ENCODE measurements at regions not wholly inside any gene's neighbourhood (a gene's known extent, or its start where the extent isn't known, plus 50 kb on each side); places are given as distances from the start of the nearest gene placed in this dataset.

GRCh38 chr6:95660544-95660943 lies 83.2 kb downstream of the MANEA start:
- DNase-seq (no peak), ATAC-seq (no peak)
- H3K4me1 Mint-ChIP-seq: no peaks in the 10 kb centered on the region
- H3K27ac Mint-ChIP-seq: no peak overlapping the region
- H3K27me3 Mint-ChIP-seq: no peaks in the 10 kb centered on the region
- no peaks in the 10 kb centered on the region for H3K9me3 Mint-ChIP-seq
- no peak overlapping the region for H3K4me3 Mint-ChIP-seq

GRCh38 chr6:95670011-95670463 lies 92.7 kb downstream of the MANEA start:
- no peak overlapping the region for H3K27ac Mint-ChIP-seq

GRCh38 chr6:95676011-95676628 lies 98.8 kb downstream of the MANEA start:
- no peak overlapping the region for H3K4me3 Mint-ChIP-seq
- no peaks in the 10 kb centered on the region for H3K4me1 Mint-ChIP-seq
- no peaks in the 10 kb centered on the region for H3K27me3 Mint-ChIP-seq
- no peak for ATAC-seq
- no peak for DNase-seq
- H3K27ac Mint-ChIP-seq: no peak overlapping the region
- H3K9me3 Mint-ChIP-seq: no peaks in the 10 kb centered on the region

More at GRCh38 chr6:95670011-95670463, 92.7 kb downstream of the MANEA start:
- peak; percentile 18 for ATAC-seq
- Mint-ChIP-seq H3K9me3 (no peaks in the 10 kb centered on the region), H3K4me1 (no peaks in the 10 kb centered on the region), H3K4me3 (no peak overlapping the region), H3K27me3 (no peaks in the 10 kb centered on the region)
- DNase-seq: no peak

- no peak overlapping the region for H3K27ac Mint-ChIP-seq
- no peaks in the 10 kb centered on the region for H3K9me3 Mint-ChIP-seq
- no peaks in the 10 kb centered on the region for H3K4me1 Mint-ChIP-seq
- ATAC-seq (no peak), DNase-seq (no peak)
- no peak overlapping the region for H3K4me3 Mint-ChIP-seq
- H3K27me3 Mint-ChIP-seq: no peaks in the 10 kb centered on the region
Measured at GRCh38 chr6:95679981-95680380, 102.6 kb downstream of the MANEA start.

DNA sequence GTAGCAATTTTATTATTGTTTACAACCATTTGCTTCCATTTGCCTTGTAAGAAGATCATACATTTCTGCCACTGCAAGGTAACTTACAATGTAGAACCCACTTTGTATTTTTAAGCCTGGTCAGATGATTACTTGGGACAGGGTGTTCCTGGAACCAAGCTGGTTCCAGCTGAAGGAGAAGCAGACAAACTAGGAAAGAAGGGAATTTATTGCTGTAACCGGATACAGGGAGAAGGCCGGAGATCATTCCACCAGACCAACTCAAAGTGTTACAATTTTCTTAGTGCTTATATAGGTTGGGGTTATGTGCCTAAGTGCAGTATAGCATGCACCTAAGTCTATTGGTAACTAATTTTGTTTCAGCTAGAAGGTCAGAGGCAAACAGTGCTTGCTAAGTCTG lies 104.4 kb downstream of the MANEA start:
- Mint-ChIP-seq H3K9me3 (no peaks in the 10 kb centered on the region), H3K27ac (no peak overlapping the region), H3K4me3 (no peak overlapping the region), H3K4me1 (no peaks in the 10 kb centered on the region), H3K27me3 (no peaks in the 10 kb centered on the region)
- ATAC-seq (no peak), DNase-seq (no peak)

DNA sequence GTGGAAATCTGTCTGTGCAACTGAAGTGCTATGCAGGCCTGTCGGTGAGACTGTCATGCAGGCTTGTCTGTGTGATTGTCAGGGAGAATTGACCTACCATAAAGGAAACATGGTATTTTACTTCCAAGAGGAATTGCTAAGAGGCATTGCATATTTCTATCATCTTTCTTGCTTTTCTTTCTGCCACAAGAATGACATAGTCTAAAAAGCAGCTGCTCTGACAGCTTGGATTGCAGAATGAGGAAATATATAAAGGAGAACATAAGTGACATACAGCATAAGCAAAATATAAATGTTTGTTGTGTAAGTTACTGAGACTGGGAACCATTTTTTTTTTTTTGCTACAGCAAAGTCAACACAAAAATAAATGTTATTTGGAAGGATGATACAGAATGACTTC lies 105.1 kb downstream of the MANEA start:
- DNase-seq (no peak), ATAC-seq (no peak)
- Mint-ChIP-seq H3K27me3 (peaks cover under 1% of the 10 kb centered on the region), H3K27ac (no peak overlapping the region), H3K4me1 (no peaks in the 10 kb centered on the region), H3K9me3 (no peaks in the 10 kb centered on the region), H3K4me3 (no peak overlapping the region)

DNA sequence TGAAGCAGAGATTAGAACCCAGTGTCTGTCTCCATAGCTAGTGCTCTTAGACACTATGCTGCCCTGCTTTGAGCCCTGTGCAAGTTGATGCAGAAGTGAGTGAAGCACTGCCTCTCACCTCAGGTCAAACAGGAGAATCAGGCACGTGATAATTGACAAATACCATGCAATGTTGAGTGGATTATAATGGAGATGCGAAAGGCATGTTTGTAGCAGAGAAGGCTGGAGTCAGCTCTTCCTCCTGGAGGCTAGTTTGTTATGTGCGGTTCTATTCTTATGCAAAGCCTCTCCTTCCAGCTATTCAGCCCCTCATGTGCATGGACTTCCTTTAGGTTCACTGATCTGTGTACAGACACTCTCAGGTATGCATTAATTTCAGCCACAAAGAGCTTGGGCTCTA lies 108.5 kb downstream of the MANEA start:
- no peak for DNase-seq
- ATAC-seq: no peak
- H3K9me3 Mint-ChIP-seq: peaks cover 0 to 4% of the 10 kb centered on the region in 2 donors
- peaks cover 9% of the 10 kb centered on the region for H3K27me3 Mint-ChIP-seq
- no peaks in the 10 kb centered on the region for H3K4me1 Mint-ChIP-seq
- H3K27ac Mint-ChIP-seq: no peak overlapping the region
- H3K4me3 Mint-ChIP-seq: no peak overlapping the region

DNA sequence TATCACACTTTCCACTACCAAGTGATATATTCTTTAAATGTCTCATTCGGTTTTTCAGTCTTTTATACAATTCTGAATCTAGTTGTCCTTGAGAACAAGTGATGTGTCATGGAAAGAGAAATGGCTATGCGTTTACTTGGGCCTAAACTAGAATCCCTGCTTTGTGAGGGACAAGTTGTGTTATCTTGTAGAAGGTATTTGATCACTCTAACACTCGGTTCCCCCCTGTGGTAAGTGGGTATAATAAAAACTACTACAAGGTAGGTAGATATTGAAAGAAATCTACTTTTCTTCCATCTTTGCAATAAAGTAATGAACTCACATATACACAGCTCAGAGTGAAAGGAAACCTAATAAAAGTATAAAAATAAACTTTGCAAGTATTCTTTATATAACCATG lies 108.9 kb downstream of the MANEA start:
- ATAC-seq (no peak), DNase-seq (no peak)
- Mint-ChIP-seq H3K4me3 (no peak overlapping the region), H3K4me1 (no peaks in the 10 kb centered on the region), H3K27me3 (peaks cover 9% of the 10 kb centered on the region), H3K9me3 (peaks cover 0 to 8% of the 10 kb centered on the region in 2 donors), H3K27ac (no peak overlapping the region)

DNA sequence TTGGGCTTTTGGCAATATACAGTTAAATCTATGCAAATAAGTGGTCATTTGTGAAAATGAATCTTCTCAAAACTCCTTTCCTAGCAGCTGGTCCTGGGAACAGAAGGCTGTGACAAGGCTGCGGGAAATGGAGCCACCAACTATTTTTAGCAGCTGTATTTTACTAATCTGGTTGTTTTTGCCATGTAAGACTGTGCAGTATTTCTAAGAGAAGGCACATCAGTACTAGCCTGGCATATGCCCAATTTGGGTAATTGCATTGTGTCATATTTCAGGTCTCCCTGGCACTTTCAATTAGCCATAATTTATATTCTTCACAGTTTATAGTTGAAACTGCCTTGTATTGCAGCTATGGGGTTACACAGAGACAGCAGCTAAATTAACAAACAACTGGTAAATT lies 109.6 kb downstream of the MANEA start:
- Mint-ChIP-seq H3K9me3 (peaks cover 0 to 8% of the 10 kb centered on the region in 2 donors), H3K27ac (no peak overlapping the region), H3K4me3 (no peak overlapping the region), H3K27me3 (peaks cover 9% of the 10 kb centered on the region), H3K4me1 (no peaks in the 10 kb centered on the region)
- ATAC-seq: no peak
- DNase-seq: no peak

DNA sequence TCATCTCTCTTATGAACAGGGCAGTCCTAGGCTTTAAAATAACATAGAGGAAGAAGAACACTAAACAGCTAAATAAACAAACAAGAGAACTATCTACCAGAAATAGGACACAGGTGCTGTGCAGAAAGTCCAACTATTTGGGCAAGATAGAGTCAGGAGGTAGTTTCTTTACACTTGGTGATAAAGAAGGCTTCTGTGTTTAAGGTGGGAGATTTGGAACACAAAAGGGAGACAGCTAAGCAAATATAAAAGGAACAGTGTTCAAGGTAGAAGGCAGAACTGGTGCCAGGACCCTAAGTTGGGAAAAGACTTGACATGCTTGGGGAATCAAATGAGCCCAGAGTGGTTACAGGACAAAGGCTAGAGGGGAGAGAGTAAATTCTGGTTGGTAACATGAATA lies 110.5 kb downstream of the MANEA start:
- Mint-ChIP-seq H3K4me3 (no peak overlapping the region), H3K27ac (peak overlapping the region; percentile 22 to 67), H3K27me3 (peaks cover 9% of the 10 kb centered on the region), H3K4me1 (no peaks in the 10 kb centered on the region), H3K9me3 (peaks cover 0 to 8% of the 10 kb centered on the region in 2 donors)
- no peak for ATAC-seq
- no peak for DNase-seq

DNA sequence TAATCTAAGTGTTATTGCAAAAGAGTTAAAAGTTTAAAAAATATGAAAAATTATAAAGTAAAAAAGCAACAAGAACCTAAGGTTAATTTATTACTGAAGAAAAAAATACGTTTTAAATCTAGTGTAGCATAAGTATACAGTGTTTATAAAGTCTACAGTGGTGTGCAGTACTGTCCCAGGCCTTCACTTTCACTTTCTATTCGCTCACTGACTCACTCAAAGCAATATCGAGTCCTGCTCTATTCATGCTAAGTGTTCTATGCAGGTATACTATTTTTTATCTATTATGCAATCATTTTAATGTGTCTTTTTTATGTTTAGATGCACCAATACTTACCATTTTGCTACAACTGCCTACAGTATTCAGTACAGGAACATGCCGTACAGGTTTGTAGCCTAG lies 113.0 kb downstream of the MANEA start:
- no peaks in the 10 kb centered on the region for H3K4me1 Mint-ChIP-seq
- no peak overlapping the region for H3K27ac Mint-ChIP-seq
- peaks cover 9% of the 10 kb centered on the region for H3K27me3 Mint-ChIP-seq
- peaks cover 0 to 8% of the 10 kb centered on the region in 2 donors for H3K9me3 Mint-ChIP-seq
- ATAC-seq (peak; percentile 60), DNase-seq (no peak)
- H3K4me3 Mint-ChIP-seq: no peak overlapping the region

- DNase-seq (no peak), ATAC-seq (no peak)
- H3K9me3 Mint-ChIP-seq: peaks cover 0 to 8% of the 10 kb centered on the region in 2 donors
- H3K27ac Mint-ChIP-seq: no peak overlapping the region
- H3K4me1 Mint-ChIP-seq: no peaks in the 10 kb centered on the region
- no peak overlapping the region for H3K4me3 Mint-ChIP-seq
- H3K27me3 Mint-ChIP-seq: peaks cover 2% of the 10 kb centered on the region
Measured at GRCh38 chr6:95693108-95693507, 115.8 kb downstream of the MANEA start.

- Mint-ChIP-seq H3K27me3 (no peaks in the 10 kb centered on the region), H3K4me3 (no peak overlapping the region), H3K9me3 (no peaks in the 10 kb centered on the region), H3K4me1 (no peaks in the 10 kb centered on the region), H3K27ac (no peak overlapping the region)
- no peak for ATAC-seq
- DNase-seq: no peak
Measured at GRCh38 chr6:95698271-95698670, 120.9 kb downstream of the MANEA start.

GRCh38 chr6:95723638-95724037 lies 146.3 kb downstream of the MANEA start:
- no peak for ATAC-seq
- no peaks in the 10 kb centered on the region for H3K27me3 Mint-ChIP-seq
- no peak for DNase-seq
- H3K27ac Mint-ChIP-seq: no peak overlapping the region
- H3K4me1 Mint-ChIP-seq: no peaks in the 10 kb centered on the region
- H3K9me3 Mint-ChIP-seq: peaks cover 8 to 25% of the 10 kb centered on the region in 2 donors
- H3K4me3 Mint-ChIP-seq: no peak overlapping the region

GRCh38 chr6:95725344-95725743 lies 148.0 kb downstream of the MANEA start:
- H3K4me1 Mint-ChIP-seq: no peaks in the 10 kb centered on the region
- ATAC-seq: no peak
- DNase-seq: no peak
- H3K27ac Mint-ChIP-seq: no peak overlapping the region
- H3K27me3 Mint-ChIP-seq: no peaks in the 10 kb centered on the region
- no peak overlapping the region for H3K4me3 Mint-ChIP-seq
- H3K9me3 Mint-ChIP-seq: peaks cover 0 to 8% of the 10 kb centered on the region in 2 donors

- H3K4me1 Mint-ChIP-seq: no peaks in the 10 kb centered on the region
- ATAC-seq: no peak
- H3K4me3 Mint-ChIP-seq: no peak overlapping the region
- H3K27ac Mint-ChIP-seq: no peak overlapping the region
- DNase-seq: no peak
- no peaks in the 10 kb centered on the region for H3K27me3 Mint-ChIP-seq
- H3K9me3 Mint-ChIP-seq: no peaks in the 10 kb centered on the region
Measured at GRCh38 chr6:95740157-95740556, 162.8 kb downstream of the MANEA start.

GRCh38 chr6:95741045-95741444 lies 163.7 kb downstream of the MANEA start:
- no peaks in the 10 kb centered on the region for H3K27me3 Mint-ChIP-seq
- no peak overlapping the region for H3K4me3 Mint-ChIP-seq
- no peak for ATAC-seq
- H3K27ac Mint-ChIP-seq: no peak overlapping the region
- H3K4me1 Mint-ChIP-seq: no peaks in the 10 kb centered on the region
- no peak for DNase-seq
- no peaks in the 10 kb centered on the region for H3K9me3 Mint-ChIP-seq
